GM18907 (cell line): ENCODE measurements at regions not wholly inside any gene's neighbourhood (a gene's known extent, or its start where the extent isn't known, plus 50 kb on each side); places are given as distances from the start of the nearest gene placed in this dataset.
"Not testable (repeated sequence)": the region's sequence is repeated elsewhere in the genome, so short reads cannot be mapped to it uniquely, and the experiment has no call there.

ENCODE experiments used
- ATAC-seq: cut with Tn5 transposase; IDR thresholded peaks from one replicate; pipeline ENCODE4 v1.9.1; 2021; ENCODE audit warnings: mild to moderate bottlenecking, moderate library complexity; ENCODE audit not compliant: unreplicated experiment

GRCh38 chr3:31321620-31322019 lies 211.1 kb upstream of the STT3B start:
- no peak for ATAC-seq

GRCh38 chr3:31322460-31322859 lies 210.3 kb upstream of the STT3B start:
- no peak for ATAC-seq

GRCh38 chr3:31327826-31328357 lies 204.8 kb upstream of the STT3B start:
- not testable (repeated sequence) for ATAC-seq

- no peak for ATAC-seq
These were observed 201.4 kb upstream of the STT3B start for GRCh38 chr3:31331278-31331677.

GRCh38 chr3:31341130-31341529 lies 191.6 kb upstream of the STT3B start:
- no peak for ATAC-seq

GRCh38 chr3:31343075-31343474 lies 189.7 kb upstream of the STT3B start:
- ATAC-seq = no peak

- no peak for ATAC-seq
These were observed 187.1 kb upstream of the STT3B start for GRCh38 chr3:31345581-31345980.

- ATAC-seq = no peak
These were observed 186.2 kb upstream of the STT3B start for GRCh38 chr3:31346542-31346979.

- no peak for ATAC-seq
These were observed 183.6 kb upstream of the STT3B start for GRCh38 chr3:31349001-31349748.

- no peak for ATAC-seq
These were observed 182.4 kb upstream of the STT3B start for GRCh38 chr3:31350307-31350706.

- ATAC-seq = no peak
These were observed 180.4 kb upstream of the STT3B start for GRCh38 chr3:31352331-31352730.

GRCh38 chr3:31353166-31353565 lies 179.6 kb upstream of the STT3B start:
- ATAC-seq = no peak

GRCh38 chr3:31354373-31354772 lies 178.4 kb upstream of the STT3B start:
- ATAC-seq = no peak

- no peak for ATAC-seq
These were observed 176.9 kb upstream of the STT3B start for GRCh38 chr3:31355807-31356206.

- no peak for ATAC-seq
These were observed 175.8 kb upstream of the STT3B start for GRCh38 chr3:31356941-31357340.

- ATAC-seq = no peak
These were observed 175.3 kb upstream of the STT3B start for GRCh38 chr3:31357451-31357850.

GRCh38 chr3:31358473-31359070 lies 174.2 kb upstream of the STT3B start:
- no peak for ATAC-seq

- no peak for ATAC-seq
These were observed 171.1 kb upstream of the STT3B start for GRCh38 chr3:31361371-31362273.

GRCh38 chr3:31364188-31364587 lies 168.5 kb upstream of the STT3B start:
- ATAC-seq = no peak

GRCh38 chr3:31364711-31365110 lies 168.0 kb upstream of the STT3B start:
- no peak for ATAC-seq

GRCh38 chr3:31367518-31367917 lies 165.2 kb upstream of the STT3B start:
- ATAC-seq = no peak
